HFF-Myc (cell line): ENCODE measurements at regions not wholly inside any gene's neighbourhood (a gene's known extent, or its start where the extent isn't known, plus 50 kb on each side); places are given as distances from the start of the nearest gene placed in this dataset.
"Not testable (repeated sequence)": the region's sequence is repeated elsewhere in the genome, so short reads cannot be mapped to it uniquely, and the experiment has no call there.

Source experiments
- DNase-seq: peaks from one replicate; pipeline ENCODE4 v3.0.0-alpha.2; 2011; ENCODE audit warnings: low read depth; ENCODE audit errors: extremely low read depth
- H3K4me3 ChIP-seq: replicated peaks from 2 replicates; pipeline ENCODE4 v1.5.1; 2011; ENCODE audit warnings: low read depth, mild to moderate bottlenecking, control low read depth, low read length
- CTCF ChIP-seq: IDR thresholded peaks from 2 replicates; pipeline ENCODE4 v1.5.1; 2012; ENCODE audit warnings: mild to moderate bottlenecking, low read depth, low read length, control low read depth; ENCODE audit errors: missing control alignments

GRCh38 chr6:78525976-78526375, 341.4 kb upstream of the IRAK1BP1 start:
- no peak for TF ChIP-seq CTCF
- no peak overlapping the region for H3K4me3 ChIP-seq
- no peak for DNase-seq

DNA sequence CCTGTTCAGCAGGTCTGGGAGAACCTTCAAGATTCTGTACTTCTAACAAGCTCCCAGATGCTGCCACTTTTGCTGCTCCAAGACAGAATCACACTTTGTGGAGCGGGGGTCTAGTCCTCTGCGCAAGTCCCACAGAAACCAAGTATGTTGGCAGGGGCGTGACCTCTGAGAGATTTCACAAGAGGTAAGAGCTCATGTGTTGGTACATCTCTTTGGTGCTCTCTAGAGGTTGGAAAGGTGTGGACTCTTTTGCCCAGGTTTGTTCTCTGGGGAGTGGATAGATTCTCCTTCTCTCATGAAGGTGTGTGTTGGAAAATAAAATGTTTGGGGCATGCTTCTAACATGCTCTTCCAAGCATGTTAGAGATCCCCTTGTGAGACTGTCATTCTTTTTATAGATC, 340.9 kb upstream of the IRAK1BP1 start:
- no peak for TF ChIP-seq CTCF
- no peak for DNase-seq
- no peak overlapping the region for H3K4me3 ChIP-seq

DNA sequence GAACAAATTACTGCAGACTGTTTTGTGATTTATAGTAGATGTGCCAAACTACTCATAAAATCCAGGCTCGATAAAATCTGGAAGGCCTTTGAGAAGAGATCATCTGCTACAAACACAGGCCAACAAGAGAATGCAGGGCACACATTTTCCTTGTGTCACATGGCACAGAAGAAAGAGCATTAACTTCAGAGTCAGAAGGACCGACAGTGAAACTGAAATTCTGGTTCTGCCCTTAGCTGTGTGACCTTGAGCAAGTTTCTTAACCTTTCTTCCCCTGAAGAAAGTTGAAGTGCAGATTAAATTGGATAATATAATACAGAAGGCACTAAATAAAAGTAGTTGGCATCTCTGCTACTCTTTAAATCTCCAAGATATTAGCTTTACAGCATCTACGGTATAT, 338.4 kb upstream of the IRAK1BP1 start:
- H3K4me3 ChIP-seq: no peak overlapping the region
- DNase-seq: no peak
- TF ChIP-seq CTCF: no peak

GRCh38 chr6:78530208-78530607, 337.1 kb upstream of the IRAK1BP1 start:
- no peak for DNase-seq
- no peak overlapping the region for H3K4me3 ChIP-seq
- TF ChIP-seq CTCF: no peak

DNA sequence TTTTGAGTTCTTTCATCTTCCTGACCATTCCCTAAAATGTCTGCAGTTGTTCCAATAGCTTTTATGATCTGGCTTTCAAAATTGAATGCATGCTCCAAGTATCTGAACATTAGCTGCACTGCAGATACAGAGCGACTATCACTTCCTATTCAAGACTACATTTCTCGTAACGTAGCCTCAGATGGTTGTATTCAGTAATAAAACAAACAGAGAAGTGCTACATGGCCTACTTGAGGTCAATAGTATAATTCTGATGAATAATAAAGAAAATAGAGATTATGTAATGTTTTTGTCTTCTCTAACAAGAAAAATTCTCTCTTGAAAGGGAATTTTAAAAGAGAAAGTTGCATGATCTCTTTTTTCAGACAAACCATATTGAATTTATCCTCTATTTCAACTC, 333.9 kb upstream of the IRAK1BP1 start:
- no peak for TF ChIP-seq CTCF
- DNase-seq: no peak
- H3K4me3 ChIP-seq: no peak overlapping the region

DNA sequence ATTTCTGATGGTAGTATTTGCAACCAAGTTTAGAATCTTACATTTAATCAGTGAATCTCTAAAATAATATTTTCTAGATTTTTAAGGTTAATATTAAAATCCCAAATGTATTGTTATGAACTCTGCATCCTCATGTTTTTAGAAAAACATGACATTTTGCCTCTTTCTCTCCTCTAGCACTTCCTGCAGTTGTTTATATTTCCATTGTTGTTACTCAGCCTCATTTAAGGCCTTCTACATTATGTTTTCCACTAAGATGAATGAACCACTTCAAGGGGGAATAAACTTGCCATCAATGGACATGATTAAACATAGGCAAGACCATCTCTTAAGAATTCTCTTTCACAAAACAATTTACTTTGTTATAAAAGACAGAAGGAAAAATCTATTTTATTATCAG, 333.5 kb upstream of the IRAK1BP1 start:
- DNase-seq: no peak
- no peak for TF ChIP-seq CTCF
- H3K4me3 ChIP-seq: no peak overlapping the region

GRCh38 chr6:78538002-78538401, 329.3 kb upstream of the IRAK1BP1 start:
- TF ChIP-seq CTCF: no peak
- no peak overlapping the region for H3K4me3 ChIP-seq
- no peak for DNase-seq

- H3K4me3 ChIP-seq, DNase-seq: not testable (repeated sequence)
Measured at GRCh38 chr6:78547636-78548035, 319.7 kb upstream of the IRAK1BP1 start.
